Uterus (tissue), 3 donors: ENCODE measurements at regions not wholly inside any gene's neighbourhood (a gene's known extent, or its start where the extent isn't known, plus 50 kb on each side); places are given as distances from the start of the nearest gene placed in this dataset.
A peak's percentile ranks its signal among the peaks of the same experiment; 100 is the strongest.

Source experiments
- DNase-seq, 2 donors: peaks; one replicate each; pipeline ENCODE4 v3.0.0-alpha.2; 2019 to 2020
- H3K27ac ChIP-seq, 2 donors: fragments of 200-600 bp; sonication (generic); 1 replicate in 1 of 2; 2 replicates in 1 of 2; pipeline ENCODE4 v1.5.1; 2016 to 2018
- H3K27me3 ChIP-seq, 2 donors: fragments of 200-600 bp; sonication (generic); one replicate each; pipeline ENCODE4 v1.5.1; 2018 to 2019; ENCODE audit warnings: control low read depth in 1 of 2
- H3K36me3 ChIP-seq, 2 donors: fragments of 200-600 bp; sonication (generic); one replicate each; pipeline ENCODE4 v1.5.1; 2019; ENCODE audit warnings: control low read depth in 1 of 2
- H3K4me1 ChIP-seq, 2 donors: fragments of 200-600 bp; sonication (generic); one replicate each; pipeline ENCODE4 v1.5.1; 2018 to 2019; ENCODE audit warnings: control low read depth in 1 of 2
- H3K4me3 ChIP-seq, 2 donors: fragments of 200-600 bp; sonication (generic); 1 replicate in 1 of 2; 2 replicates in 1 of 2; pipeline ENCODE4 v1.5.1; 2018 to 2019; ENCODE audit warnings: mild to moderate bottlenecking in 1 of 2
- H3K9me3 ChIP-seq, 2 donors: fragments of 200-600 bp; sonication (generic); one replicate each; pipeline ENCODE4 v1.5.1; 2019; ENCODE audit warnings: control low read depth in 1 of 2
- CTCF ChIP-seq, 4 experiments: fragments of 200-600 bp in 2 of 4; fragments of 450-650 bp in 2 of 4; sonication (generic) in 2 of 4; IDR thresholded peaks; one replicate each; pipeline ENCODE4 v1.5.1; 2016 to 2019; ENCODE audit warnings: antibody characterized with exemption in 4 of 4, mild to moderate bottlenecking in 2 of 4, moderate library complexity in 1 of 4
- POLR2A ChIP-seq, 2 donors: fragments of 450-650 bp; IDR thresholded peaks; one replicate each; pipeline ENCODE4 v1.6.1; 2016; ENCODE audit warnings: antibody characterized with exemption in 2 of 2, mild to moderate bottlenecking in 1 of 2, moderate library complexity in 1 of 2
- intact Hi-C: fragments of 100-400 bp; cut with DNase I; formaldehyde crosslinking; loops from one replicate; pipeline ENCODE4 v1.15.1; 2023; ENCODE audit warnings: low total_unique reads
- donor health status: DM: yes; HTN: yes; CAD: no.

- Histone ChIP-seq H3K9me3 (no peaks in the 10 kb centered on the region), H3K27me3 (no peaks in the 10 kb centered on the region), H3K27ac (peak overlapping the region in 1 of 2 donors; percentile 11), H3K4me1 (no peaks in the 10 kb centered on the region), H3K36me3 (no peaks in the 10 kb centered on the region), H3K4me3 (no peak overlapping the region)
- no peak for TF ChIP-seq CTCF (IDR thresholded peaks at IDR 0.05)
- TF ChIP-seq POLR2A (IDR thresholded peaks at IDR 0.05): no peak
- intact Hi-C loops: no loop called here
- no peak for DNase-seq
Measured at GRCh38 chr2:236799391-236800026, 229.9 kb downstream of the ACKR3 start.

GRCh38 chr2:236802862-236803261, 233.2 kb downstream of the ACKR3 start:
- Histone ChIP-seq H3K4me1 (no peaks in the 10 kb centered on the region), H3K27me3 (no peaks in the 10 kb centered on the region), H3K27ac (no peak overlapping the region), H3K4me3 (no peak overlapping the region), H3K9me3 (no peaks in the 10 kb centered on the region), H3K36me3 (no peaks in the 10 kb centered on the region)
- intact Hi-C loops: no loop called here
- no peak for TF ChIP-seq POLR2A (IDR thresholded peaks at IDR 0.05)
- TF ChIP-seq CTCF (IDR thresholded peaks at IDR 0.05): no peak
- DNase-seq: no peak

- intact Hi-C loops: no loop called here
Measured at GRCh38 chr2:236803621-236804020, 234.0 kb downstream of the ACKR3 start.

GRCh38 chr2:236805800-236806531, 236.3 kb downstream of the ACKR3 start:
- TF ChIP-seq POLR2A (IDR thresholded peaks at IDR 0.05) (no peak), CTCF (IDR thresholded peaks at IDR 0.05) (no peak)
- Histone ChIP-seq H3K4me3 (no peak overlapping the region), H3K27me3 (no peaks in the 10 kb centered on the region), H3K27ac (no peak overlapping the region), H3K4me1 (no peaks in the 10 kb centered on the region), H3K9me3 (no peaks in the 10 kb centered on the region), H3K36me3 (no peaks in the 10 kb centered on the region)
- intact Hi-C loops: no loop called here
- no peak for DNase-seq

More at GRCh38 chr2:236803621-236804020, 234.0 kb downstream of the ACKR3 start:
- TF ChIP-seq POLR2A (IDR thresholded peaks at IDR 0.05) (no peak), CTCF (IDR thresholded peaks at IDR 0.05) (no peak)
- no peak for DNase-seq
- no peaks in the 10 kb centered on the region for H3K9me3 ChIP-seq
- no peak overlapping the region for H3K4me3 ChIP-seq
- H3K4me1 ChIP-seq: no peaks in the 10 kb centered on the region
- no peak overlapping the region for H3K27ac ChIP-seq
- H3K27me3 ChIP-seq: no peaks in the 10 kb centered on the region
- no peaks in the 10 kb centered on the region for H3K36me3 ChIP-seq

- Histone ChIP-seq H3K27ac (no peak overlapping the region), H3K27me3 (no peaks in the 10 kb centered on the region), H3K4me1 (no peaks in the 10 kb centered on the region), H3K9me3 (no peaks in the 10 kb centered on the region), H3K36me3 (no peaks in the 10 kb centered on the region), H3K4me3 (no peak overlapping the region)
- intact Hi-C loops: no loop called here
- TF ChIP-seq CTCF (IDR thresholded peaks at IDR 0.05) (no peak), POLR2A (IDR thresholded peaks at IDR 0.05) (no peak)
- no peak for DNase-seq
Measured at GRCh38 chr2:236809716-236810115, 240.1 kb downstream of the ACKR3 start.
